ENCODE measurements at regions not wholly inside any gene's neighbourhood (a gene's known extent, or its start where the extent isn't known, plus 50 kb on each side); places are given as distances from the start of the nearest gene placed in this dataset.

- no peak for DNase-seq (ENCODE audit: low read depth in 2 of 3, low spot score in 2 of 3)
Measured at GRCh38 chr20:10916312-10916711, 242.5 kb upstream of the JAG1 start.

GRCh38 chr20:10917826-10918225 lies 244.0 kb upstream of the JAG1 start:
- DNase-seq (ENCODE audit: low read depth in 2 of 3, low spot score in 2 of 3), result no peak

- no peak for DNase-seq (ENCODE audit: low read depth in 2 of 3, low spot score in 2 of 3)
Measured at GRCh38 chr20:10919396-10920140, 245.8 kb upstream of the JAG1 start.

- no peak for DNase-seq (ENCODE audit: low read depth in 2 of 3, low spot score in 2 of 3)
Measured at GRCh38 chr20:10920396-10920795, 246.6 kb upstream of the JAG1 start.

GRCh38 chr20:10921491-10922010 lies 247.8 kb upstream of the JAG1 start:
- DNase-seq (ENCODE audit: low read depth in 2 of 3, low spot score in 2 of 3), result no peak

GRCh38 chr20:10922506-10922905 lies 248.7 kb upstream of the JAG1 start:
- no peak for DNase-seq (ENCODE audit: low read depth in 2 of 3, low spot score in 2 of 3)

- no peak for DNase-seq (ENCODE audit: low read depth in 2 of 3, low spot score in 2 of 3)
Measured at GRCh38 chr20:10922941-10923340, 249.1 kb upstream of the JAG1 start.

- DNase-seq (ENCODE audit: low read depth in 2 of 3, low spot score in 2 of 3), result no peak
Measured at GRCh38 chr20:10924644-10925201, 250.9 kb upstream of the JAG1 start.

GRCh38 chr20:10925767-10926166 lies 252.0 kb upstream of the JAG1 start:
- no peak for DNase-seq (ENCODE audit: low read depth in 2 of 3, low spot score in 2 of 3)

GRCh38 chr20:10927011-10927583 lies 253.3 kb upstream of the JAG1 start:
- no peak for DNase-seq (ENCODE audit: low read depth in 2 of 3, low spot score in 2 of 3)

- no peak for DNase-seq (ENCODE audit: low read depth in 2 of 3, low spot score in 2 of 3)
Measured at GRCh38 chr20:10927936-10928840, 254.4 kb upstream of the JAG1 start.

- DNase-seq (ENCODE audit: low read depth in 2 of 3, low spot score in 2 of 3), result no peak
Measured at GRCh38 chr20:10928841-10929421, 255.1 kb upstream of the JAG1 start.

- no peak for DNase-seq (ENCODE audit: low read depth in 2 of 3, low spot score in 2 of 3)
Measured at GRCh38 chr20:10935658-10936402, 262.0 kb upstream of the JAG1 start.

- no peak for DNase-seq (ENCODE audit: low read depth in 2 of 3, low spot score in 2 of 3)
Measured at GRCh38 chr20:10936786-10937185, 263.0 kb upstream of the JAG1 start.

- DNase-seq (ENCODE audit: low read depth in 2 of 3, low spot score in 2 of 3), result no peak
Measured at GRCh38 chr20:10939331-10939941, 265.6 kb upstream of the JAG1 start.

- DNase-seq (ENCODE audit: low read depth in 2 of 3, low spot score in 2 of 3), result no peak
Measured at GRCh38 chr20:10940941-10941340, 267.1 kb upstream of the JAG1 start.

GRCh38 chr20:10943686-10944265 lies 270.0 kb upstream of the JAG1 start:
- no peak for DNase-seq (ENCODE audit: low read depth in 2 of 3, low spot score in 2 of 3)

- DNase-seq (ENCODE audit: low read depth in 2 of 3, low spot score in 2 of 3), result no peak
Measured at GRCh38 chr20:10946124-10946880, 272.5 kb upstream of the JAG1 start.

All from hematopoietic multipotent progenitor cell (in vitro differentiated cells).